ENCODE measurements at regions not wholly inside any gene's neighbourhood (a gene's known extent, or its start where the extent isn't known, plus 50 kb on each side); places are given as distances from the start of the nearest gene placed in this dataset.
"Not testable (repeated sequence)": the region's sequence is repeated elsewhere in the genome, so short reads cannot be mapped to it uniquely, and the experiment has no call there.

- DNase-seq (ENCODE audit: low spot score) = no peak
- intact Hi-C loops (cut with DNase I) = no loop called here
Observed at GRCh38 chr9:87395804-87396479, 101.7 kb upstream of the DAPK1 start.

- intact Hi-C loops (cut with DNase I) = no loop called here
- DNase-seq (ENCODE audit: low spot score) = no peak
Observed at GRCh38 chr9:87401681-87402080, 96.0 kb upstream of the DAPK1 start.

- no peak for DNase-seq (ENCODE audit: low spot score)
- intact Hi-C loops (cut with DNase I) = no loop called here
Observed at GRCh38 chr9:87402537-87402936, 95.1 kb upstream of the DAPK1 start.

DNA sequence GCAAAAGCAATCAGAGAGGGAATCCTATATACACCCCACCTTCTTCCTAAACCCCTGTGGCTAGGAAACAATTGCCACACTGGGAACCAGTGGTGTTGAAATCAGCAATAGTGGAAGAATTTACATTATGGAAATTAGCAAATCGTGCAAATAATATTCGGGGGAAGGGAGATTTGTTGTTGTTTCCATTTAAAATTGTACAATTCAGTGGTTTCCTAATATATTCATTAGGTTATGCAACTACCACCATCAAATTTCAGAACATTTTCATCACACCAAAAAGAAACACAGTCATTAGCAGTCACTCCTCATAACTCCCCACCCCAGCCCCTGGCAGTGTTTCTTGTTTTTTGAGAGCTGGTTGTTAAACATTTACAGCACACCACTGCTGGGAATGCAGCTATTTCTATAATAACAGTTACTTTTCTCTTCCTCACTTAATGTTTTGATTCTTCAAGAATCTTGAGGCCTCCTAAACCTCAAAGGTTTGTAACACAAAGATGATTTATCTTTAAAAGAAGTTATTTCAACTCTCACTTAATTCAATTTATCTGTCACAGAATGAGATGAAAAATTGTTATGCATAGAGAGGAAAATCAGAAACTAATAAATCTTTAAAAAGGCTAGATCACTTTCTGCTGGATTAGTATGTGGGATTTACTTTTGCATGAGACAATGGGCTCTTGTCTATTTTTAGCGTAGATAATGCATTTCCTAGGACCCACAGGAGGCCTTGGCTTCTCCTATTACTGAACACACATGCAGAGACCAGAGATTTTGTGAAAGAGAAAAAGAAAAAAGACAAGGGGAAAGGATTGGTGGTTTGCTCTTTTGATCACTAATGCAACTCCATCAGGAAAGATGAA lies 91.8 kb upstream of the DAPK1 start:
- DNase-seq (ENCODE audit: low spot score) = no peak

GRCh38 chr9:87406543-87407166 lies 91.0 kb upstream of the DAPK1 start:
- no peak for DNase-seq (ENCODE audit: low spot score)
- intact Hi-C loops (cut with DNase I) = no loop called here

More for the DNA sequence above, 91.8 kb upstream of the DAPK1 start:
- intact Hi-C loops (cut with DNase I) = no loop called here

DNA sequence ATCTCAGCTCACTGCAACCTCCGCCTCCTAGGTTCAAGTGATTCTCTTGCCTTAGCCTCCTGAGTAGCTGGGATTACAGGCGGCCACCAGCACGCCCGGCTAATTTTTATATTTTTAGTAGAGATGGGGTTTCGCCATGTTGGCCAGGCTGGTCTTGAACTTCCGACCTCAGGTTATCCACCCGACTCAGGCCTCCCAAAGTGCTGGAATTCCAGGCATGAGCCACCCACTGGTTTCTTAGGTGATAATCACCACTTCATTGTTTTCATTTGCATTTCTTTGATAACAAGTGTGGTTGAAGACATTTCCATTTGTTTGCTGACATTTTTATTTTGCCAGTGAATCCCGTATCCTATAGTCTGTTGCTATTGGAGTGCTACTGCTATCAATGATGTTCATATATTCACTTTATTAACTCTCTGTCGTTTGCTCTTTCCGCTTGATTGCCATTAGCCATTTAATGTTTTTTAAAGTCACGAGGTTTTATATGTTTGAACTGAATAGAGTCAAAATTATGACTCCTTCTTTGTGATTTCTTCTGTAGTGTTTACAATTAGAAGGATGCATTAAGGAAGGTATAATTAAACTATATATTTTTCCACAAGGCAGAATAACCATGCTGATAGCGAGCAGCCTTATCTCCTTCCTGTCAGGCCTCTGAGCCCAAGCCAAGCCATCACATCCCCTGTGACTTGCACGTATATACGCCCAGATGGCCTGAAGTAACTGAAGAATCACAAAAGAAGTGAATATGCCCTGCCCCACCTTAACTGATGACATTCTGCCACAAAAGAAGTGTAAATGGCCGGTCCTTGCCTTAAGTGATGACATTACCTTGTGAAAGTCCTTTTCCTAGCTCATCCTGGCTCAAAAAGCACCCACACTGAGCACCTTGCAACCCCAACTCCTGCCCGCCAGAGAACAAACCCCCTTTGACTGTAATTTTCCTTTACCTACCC lies 87.3 kb upstream of the DAPK1 start:
- intact Hi-C loops (cut with DNase I); DNase-seq (ENCODE audit: low spot score): not testable (repeated sequence)

GRCh38 chr9:87420884-87421283 lies 76.8 kb upstream of the DAPK1 start:
- intact Hi-C loops (cut with DNase I) = no loop called here
- no peak for DNase-seq (ENCODE audit: low spot score)

DNA sequence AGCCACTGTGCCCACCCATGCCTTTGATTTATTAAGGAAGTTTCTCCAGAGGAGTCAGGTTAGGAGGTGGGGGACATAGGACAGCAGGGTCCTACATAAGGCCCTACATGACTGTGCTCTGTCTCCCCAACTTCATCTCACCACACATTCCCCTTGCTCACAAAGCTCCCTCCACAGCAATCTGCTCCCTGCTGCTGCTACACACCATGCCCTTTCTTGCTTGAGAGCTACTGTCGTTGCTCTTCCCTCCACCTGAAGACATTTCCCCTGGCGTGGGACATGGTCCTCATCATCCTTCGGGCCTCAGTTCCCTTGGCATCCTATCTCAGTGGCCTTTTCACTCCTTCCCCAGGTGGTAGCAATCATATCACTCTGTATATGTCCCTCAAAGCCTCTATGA lies 75.9 kb upstream of the DAPK1 start:
- intact Hi-C loops (cut with DNase I) = no loop called here
- no peak for DNase-seq (ENCODE audit: low spot score)

- DNase-seq (ENCODE audit: low spot score) = no peak
- intact Hi-C loops (cut with DNase I) = no loop called here
Observed at GRCh38 chr9:87422999-87423398, 74.7 kb upstream of the DAPK1 start.

DNA sequence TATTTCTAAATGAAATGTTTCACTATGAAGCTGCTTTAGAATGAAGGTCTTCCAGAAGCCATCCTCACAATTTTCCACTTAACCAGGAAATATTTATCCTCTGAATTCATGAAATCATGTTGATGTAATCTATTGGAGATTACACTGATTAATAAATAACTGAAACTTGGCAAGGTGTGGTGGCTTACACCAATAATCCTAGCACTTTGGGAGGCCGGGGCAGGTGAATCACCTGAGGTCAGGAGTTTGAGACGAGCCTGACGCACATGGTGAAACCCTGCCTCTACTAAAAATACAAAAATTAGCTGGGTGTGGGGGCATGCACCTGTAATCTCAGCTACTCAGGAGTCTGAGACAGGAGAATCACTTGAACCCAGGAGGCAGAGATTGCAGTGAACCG lies 73.8 kb upstream of the DAPK1 start:
- DNase-seq (ENCODE audit: low spot score); intact Hi-C loops (cut with DNase I): not testable (repeated sequence)

- DNase-seq (ENCODE audit: low spot score) = no peak
- intact Hi-C loops (cut with DNase I) = no loop called here
Observed at GRCh38 chr9:87425202-87425601, 72.5 kb upstream of the DAPK1 start.

DNA sequence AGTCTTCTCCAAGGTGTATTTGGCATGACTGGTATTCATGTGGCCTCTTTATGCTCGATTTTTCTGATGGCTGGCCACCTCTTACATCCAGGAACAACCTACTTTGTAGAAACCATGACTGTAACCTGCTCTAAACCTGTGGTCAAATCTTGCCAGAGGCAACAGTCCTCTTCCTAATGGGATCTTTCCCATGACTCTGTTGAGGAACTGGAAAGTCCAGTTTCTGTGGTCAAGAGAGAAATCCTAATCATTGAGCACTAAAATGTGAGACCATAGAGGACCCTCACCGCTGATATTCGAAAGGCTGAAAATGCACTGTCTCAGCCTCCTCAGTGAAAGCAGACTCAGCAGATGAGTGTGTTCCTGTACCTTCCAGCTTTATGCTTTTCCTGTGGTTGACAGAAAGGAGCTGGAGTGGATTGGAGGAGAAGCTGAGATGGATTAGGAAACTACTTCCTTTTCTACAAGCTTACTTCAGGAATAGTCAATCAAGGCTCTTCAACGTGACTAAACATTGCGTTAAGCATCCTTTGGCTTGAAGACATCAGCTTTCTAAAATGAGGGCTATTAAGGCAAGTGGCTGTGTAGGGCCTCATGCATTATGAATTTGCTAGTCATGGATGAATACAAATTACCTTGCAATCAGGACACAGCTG lies 69.7 kb upstream of the DAPK1 start:
- DNase-seq (ENCODE audit: low spot score) = no peak
- intact Hi-C loops (cut with DNase I) = no loop called here

DNA sequence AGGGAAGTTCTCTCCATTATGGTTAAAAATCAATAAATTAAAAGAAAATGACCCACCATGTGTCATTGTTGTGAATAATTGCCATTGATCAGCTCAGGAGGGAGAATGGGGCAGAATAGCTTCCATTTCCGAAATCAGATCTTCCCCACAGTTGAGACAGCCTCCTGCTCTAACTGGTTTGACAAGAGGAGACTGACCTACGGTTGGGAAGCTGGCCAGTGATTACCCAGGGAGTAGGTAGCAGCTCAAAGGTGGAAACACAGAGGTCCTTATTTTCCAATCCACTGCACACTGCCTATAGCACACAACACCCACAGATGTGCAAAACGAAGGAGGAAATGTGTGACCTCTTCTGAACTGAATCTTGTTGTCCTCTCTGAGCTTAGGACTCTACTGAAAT lies 69.0 kb upstream of the DAPK1 start:
- intact Hi-C loops (cut with DNase I) = no loop called here
- no peak for DNase-seq (ENCODE audit: low spot score)

DNA sequence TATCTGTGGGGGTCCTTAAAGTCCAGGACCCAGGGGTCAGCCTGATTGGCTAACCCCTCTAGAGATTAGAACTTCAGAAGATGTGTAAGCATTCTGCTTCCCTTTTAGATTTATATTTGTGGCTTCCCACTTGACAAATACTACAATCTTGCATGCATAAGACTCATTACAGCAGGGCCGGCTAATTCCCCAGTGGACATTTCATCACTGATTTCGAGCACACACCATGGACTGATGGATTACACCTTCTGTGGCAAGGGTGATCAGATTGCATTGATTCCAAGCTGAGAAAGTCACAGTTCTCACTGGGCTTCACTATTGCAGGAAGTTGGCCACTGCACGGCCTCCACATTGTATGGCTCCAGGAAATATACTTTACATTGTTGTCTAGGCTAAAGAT lies 65.8 kb upstream of the DAPK1 start:
- intact Hi-C loops (cut with DNase I) = no loop called here

DNA sequence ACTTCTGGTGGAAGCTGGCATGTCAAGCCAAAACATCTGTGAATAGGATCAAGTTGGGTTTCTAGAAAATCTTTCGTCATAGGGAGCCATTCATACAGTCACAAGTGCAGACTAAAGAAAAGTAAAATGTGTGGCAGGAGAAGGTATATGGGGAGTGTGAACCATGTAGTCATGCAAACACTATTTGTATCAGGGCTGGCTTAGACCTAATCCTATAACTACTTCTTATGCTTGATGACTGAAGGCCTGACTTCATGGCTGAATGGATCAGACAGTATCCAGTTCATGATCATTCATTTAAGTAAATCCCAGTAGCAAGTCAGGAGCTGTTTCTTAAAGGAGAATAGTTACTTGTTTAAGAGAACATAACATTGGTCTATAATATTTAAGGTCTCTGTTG lies 63.8 kb upstream of the DAPK1 start:
- DNase-seq (ENCODE audit: low spot score) = no peak
- intact Hi-C loops (cut with DNase I) = no loop called here

More for the DNA sequence above, 65.8 kb upstream of the DAPK1 start:
- DNase-seq (ENCODE audit: low spot score) = no peak

DNA sequence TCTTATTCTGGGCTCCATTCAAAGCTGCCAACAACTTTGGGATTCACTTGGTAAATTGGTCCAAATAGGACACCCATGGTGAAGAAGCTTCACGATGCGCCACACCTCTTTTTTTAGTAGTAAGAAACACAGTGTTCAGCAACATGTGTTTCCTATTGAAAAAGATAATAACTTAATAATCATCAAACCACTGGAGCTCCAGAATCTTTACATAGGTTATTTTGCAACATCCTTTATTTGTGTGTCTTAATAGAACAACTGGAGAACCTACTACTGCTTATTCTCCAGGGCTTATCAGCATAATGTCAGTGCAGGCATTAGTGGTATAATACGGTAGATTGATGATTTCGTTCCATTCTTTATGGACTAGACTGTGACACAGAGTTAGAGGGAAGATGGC lies 63.3 kb upstream of the DAPK1 start:
- intact Hi-C loops (cut with DNase I) = no loop called here
- no peak for DNase-seq (ENCODE audit: low spot score)

- DNase-seq (ENCODE audit: low spot score) = no peak
- intact Hi-C loops (cut with DNase I) = no loop called here
Observed at GRCh38 chr9:87435189-87435880, 62.3 kb upstream of the DAPK1 start.

- intact Hi-C loops (cut with DNase I) = no loop called here
- DNase-seq (ENCODE audit: low spot score) = no peak
Observed at GRCh38 chr9:87436716-87437115, 61.0 kb upstream of the DAPK1 start.

DNA sequence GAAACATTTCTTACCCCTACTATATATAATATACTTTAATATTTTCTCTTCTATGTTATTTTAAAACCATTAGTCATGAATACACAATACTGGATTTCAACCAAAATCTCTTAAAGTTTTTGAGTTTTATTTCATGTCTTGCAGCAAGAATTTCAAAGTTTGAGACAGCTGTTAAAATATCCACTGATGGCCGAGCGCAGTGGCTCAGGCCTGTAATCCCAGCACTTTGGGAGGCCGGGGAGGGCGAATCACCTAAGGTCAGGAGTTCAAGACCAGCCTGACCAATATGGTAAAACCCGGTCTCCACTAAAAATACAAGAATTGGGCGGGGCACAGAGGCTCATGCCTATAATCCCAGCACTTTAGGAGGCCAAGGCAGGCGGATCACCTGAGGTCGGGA lies 59.7 kb upstream of the DAPK1 start:
- no peak for DNase-seq (ENCODE audit: low spot score)
- intact Hi-C loops (cut with DNase I) = no loop called here
